HG02970 (cell line): ENCODE measurements at regions not wholly inside any gene's neighbourhood (a gene's known extent, or its start where the extent isn't known, plus 50 kb on each side); places are given as distances from the start of the nearest gene placed in this dataset.
"Not testable (repeated sequence)": the region's sequence is repeated elsewhere in the genome, so short reads cannot be mapped to it uniquely, and the experiment has no call there.

ENCODE experiments used
- ATAC-seq: cut with Tn5 transposase; IDR thresholded peaks from one replicate; pipeline ENCODE4 v1.9.1; 2021; ENCODE audit warnings: mild to moderate bottlenecking, moderate library complexity, moderate number of reproducible peaks; ENCODE audit not compliant: unreplicated experiment, low FRiP score

DNA sequence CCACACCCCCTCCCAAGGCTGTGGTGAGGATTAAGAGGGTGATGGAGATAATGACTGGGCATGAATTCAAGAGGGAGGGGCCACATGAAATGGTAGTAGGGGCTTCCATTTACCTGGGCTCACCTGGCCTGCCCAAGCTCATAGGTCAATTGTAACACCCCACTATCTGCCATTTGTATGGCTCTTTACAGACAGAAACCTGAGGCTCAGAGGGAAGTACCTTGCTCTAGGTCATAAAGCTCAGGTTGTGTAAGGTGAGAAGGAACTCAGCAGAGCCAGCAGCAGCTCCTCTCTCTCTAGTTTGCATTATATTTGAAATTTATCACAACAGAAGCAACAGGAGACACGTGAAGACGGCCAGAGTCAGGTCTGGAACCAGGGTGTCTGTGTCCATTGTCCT is 133.4 kb upstream of the ALDH1B1 start:
- no peak for ATAC-seq

DNA sequence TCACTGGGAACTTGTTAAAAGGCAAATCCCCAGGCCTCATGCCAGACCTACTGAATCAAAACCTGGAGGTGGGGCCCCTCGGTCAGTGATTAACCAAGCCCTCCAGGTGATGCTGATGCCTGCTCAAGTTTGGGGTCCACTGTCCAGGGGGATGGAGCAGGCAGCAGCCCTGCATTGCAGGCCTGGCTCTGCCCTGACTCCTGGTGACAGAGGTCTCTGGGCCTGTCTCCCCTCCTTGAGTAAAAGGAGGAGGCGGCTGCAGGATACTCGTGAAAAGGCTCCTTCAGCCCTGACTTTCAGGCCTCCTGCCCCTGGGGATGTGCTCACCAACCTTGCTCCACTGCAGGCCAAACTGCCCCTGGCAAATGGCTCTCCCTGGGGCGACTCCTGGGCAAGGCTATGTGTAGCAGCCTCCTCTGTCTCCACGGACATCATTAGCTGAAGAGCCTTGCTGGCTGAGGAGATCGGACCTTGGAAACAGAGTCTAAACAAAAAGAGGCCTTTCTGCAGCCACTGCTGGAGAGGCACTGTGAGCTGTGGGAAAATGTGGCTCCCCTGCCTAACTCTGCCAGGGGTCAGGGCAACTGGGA is 134.8 kb upstream of the ALDH1B1 start:
- no peak for ATAC-seq

DNA sequence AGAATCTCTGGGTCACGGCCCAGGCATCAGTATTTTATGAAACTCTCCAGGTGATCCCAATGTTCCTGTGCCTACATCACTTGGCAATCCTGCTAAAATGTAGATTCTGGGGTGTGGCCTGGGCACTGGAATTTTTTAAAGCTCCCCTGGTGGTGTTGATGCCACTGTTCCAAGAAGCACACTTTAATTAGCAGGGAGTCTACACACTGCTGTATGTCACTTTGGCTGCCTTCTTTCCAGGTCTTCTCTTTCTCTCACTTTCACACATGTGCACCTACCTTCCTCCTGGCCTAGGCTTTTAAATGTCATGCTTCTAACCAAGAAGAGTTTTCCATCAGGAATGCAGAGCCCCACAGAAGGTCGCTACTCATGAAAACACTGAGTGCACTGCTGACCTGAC is 136.0 kb upstream of the ALDH1B1 start:
- ATAC-seq, result no peak

DNA sequence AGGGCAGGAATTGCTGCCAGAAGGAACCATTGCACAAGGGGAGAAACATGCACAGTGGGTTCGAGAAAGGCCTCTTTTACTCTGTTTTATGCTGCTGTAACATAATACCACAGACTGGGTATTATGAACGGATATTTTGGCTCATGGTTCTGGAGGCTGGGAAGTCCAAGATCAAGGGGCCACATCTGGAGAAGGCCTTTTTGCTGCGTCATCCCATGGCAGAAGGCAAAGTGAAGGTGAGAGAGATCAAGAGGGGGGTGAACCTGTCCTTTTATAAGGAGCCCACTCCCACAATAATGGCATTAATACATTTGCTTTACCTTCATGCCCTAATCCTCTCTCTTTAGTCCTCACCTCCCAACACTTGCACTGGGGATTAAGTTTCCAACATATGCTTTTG is 136.9 kb upstream of the ALDH1B1 start:
- no peak for ATAC-seq

DNA sequence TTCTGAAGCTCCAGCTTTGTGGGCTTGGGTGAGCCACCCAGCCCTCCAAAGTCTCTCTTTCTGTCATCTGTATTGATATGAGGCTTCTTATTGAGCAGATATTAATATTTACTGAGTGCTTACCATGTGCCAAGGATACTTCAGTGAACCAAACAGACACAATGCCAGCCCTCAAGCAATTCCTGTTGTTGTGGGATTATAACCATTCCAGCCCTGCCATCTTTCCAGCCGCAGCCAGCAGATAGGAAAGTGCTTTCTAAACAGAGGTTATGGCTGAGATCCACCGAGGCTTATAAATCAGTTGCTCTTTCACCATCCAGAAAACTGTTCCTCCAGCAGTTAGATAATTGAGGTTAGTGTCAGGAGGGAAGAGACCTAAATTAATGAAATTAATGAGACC is 137.7 kb upstream of the ALDH1B1 start:
- no peak for ATAC-seq

DNA sequence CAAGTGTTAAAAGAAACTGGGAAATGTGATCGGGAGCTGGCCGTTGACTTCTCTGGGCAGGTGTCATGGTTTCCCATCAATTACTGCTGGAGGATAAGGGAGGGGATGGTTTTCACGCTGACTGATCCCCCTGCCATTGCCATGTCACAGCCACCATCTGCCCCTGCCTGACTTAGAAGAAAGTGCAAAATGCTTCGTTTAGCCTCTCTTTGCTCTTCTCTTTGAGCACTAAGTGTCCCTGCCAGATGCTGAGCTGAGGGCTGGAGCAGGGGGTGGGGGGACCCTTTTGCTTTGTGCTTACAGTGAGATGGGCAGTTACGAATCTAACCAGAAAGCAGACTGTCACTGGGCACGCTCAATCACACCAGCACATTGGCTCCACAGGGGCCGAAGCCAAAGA is 138.4 kb upstream of the ALDH1B1 start:
- no peak for ATAC-seq

DNA sequence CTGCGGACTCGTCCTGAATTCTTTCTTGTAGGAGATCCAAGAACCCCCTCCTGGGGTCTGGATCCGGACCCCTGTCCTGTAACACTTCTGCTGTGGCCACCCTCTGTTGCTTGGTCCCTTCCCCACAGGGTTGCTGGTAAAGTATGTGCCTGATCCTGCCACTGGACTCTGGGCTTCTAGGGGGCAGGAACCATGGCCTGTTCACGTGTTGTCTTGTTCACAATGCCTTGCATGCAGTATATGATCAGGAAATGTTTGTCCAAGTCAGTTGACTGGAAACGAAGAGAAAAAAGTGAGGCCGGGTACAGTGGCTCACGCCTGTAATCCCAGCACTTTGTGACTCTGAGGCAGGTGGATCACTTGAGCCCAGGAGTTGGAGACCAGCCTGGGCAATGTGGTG is 139.3 kb upstream of the ALDH1B1 start:
- no peak for ATAC-seq

DNA sequence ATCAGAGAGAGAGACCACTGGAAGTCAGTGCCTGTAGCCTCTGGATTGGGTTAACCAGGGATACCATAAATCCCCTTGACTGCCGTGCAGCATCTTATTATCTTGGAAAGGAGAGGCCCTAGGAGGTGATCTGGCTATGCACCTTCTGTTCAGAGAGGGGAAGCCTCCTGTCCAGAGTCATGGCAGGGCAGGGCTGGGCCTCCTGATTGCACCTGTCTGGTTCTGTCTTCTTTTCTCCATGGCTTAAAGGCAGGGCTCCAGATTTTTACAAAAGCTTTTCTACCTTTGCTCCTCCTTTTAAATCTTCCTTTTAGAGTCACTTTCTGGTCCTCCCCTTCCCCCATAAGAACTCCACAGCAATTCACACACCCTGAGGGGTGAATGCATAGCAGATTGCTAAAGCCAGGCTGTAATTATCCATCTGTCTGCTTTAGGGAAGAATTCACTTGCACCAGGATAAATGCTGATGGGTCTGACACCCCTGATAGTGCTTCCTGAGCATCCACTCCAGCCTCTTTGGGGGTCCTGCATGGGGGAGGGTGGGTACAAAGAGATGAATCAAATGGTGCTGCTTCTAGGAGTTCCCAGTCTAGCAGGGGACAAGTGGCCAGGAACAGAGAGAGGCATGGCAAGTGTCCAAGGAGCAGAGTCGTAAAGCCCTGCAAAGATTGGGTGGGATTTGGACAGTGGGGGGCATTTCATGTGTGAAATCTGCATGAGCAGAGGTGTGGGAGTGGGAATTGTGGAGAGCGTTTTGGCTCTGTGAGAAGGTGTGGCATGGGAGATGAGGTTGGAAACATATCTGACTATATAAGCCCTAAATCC is 141.3 kb upstream of the ALDH1B1 start:
- no peak for ATAC-seq

DNA sequence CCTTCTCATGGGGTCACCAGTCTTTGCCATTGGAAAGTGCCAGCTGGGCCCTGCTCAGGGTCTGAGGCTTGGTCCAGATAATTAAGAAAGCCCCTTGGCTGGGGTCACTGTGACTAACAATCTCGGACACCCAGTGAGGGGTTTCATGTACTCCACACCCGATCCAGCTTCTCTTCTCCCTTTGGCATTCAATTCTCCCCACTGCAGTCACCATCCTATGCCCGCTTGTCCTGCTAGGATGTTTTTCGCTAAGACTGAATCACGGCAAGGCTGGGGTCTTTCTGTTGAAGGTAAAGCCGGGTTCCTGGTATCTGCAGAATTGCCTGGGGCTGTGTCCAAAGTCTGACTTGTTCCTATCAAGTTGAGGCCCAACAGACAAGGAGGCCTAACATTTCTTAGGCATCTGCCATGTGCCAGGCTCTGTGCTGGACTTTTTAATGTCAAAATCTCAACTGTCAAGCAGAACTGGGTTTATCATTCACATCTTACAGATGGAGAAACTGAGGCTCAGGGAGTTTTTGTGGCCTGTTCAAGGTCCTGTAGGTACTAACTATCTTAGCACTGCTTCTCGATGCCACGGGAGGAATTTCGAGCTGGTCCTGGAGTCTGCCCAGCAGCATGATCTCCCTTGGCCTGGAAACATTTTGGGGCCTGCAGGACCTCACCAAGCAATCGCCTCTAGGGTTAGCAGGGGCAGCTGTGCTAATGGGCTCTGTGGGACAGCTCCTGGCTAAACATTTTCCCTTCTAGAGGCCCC is 142.0 kb upstream of the ALDH1B1 start:
- ATAC-seq, result no peak

DNA sequence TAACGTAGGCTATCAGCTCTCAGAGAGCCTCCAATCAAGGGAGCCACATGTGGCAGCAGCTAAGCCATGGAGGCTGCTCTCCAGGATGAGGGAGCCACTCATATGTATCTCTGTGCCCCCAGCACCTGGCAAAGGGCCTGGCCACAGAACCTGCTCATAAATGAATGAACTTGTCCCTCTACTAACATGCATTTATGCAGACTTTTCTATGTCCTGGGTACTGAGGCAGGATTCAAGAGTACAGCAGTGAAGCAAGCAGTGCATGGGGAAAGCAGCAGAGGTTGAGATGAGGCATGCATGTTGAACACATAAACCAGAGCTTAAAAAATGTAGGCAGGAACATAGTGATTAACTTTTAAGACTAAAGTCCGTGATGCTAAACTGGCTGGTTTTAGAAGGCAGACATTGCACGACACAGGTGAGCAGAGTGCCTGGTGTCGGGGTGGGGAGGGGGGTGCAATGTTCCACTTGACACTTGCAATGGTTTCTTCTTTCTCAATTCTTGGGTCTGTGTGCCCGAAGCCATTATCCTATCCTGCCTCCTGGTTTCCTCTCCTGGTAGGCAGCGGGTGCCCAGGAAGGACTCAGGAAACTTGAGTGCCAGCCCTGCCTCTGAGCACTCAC is 142.8 kb upstream of the ALDH1B1 start:
- no peak for ATAC-seq

DNA sequence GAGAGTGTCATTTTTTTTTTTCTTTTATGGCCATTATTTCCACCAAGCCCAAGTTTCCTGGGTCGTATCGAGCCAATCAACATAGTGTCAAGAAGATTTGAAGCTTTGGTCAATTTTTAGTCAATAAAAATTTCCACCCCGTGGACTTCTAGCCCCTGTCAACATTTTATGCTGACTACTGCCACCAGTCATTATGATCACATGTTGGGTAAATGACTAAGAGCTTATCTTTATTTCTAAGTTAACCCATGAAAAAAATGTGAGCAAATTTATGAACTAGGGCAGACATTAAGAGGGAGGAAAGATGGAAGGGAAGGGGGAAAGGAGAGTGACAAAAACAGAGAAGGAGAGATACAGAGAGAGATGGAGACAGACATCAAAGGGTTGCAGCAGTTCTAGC is 143.5 kb upstream of the ALDH1B1 start:
- ATAC-seq, result no peak

DNA sequence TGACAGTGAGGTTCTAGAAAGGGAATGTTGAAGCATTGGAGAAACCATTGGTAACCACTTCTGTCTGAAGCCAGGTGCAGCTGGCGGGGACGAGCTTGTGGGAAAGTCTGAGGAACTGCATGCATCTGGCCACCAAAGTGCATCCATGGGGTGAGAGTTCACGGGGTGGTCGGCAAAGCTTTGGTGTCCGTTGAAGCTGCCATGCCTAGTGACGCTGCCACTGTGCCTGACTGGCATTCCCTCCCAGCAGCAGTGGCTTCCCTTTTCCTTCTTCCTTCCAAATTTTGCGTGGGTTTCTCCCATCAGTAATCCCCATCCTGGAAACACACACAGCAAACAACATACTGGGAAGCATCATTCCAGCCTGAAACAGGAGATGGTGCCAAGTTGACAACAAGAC is 145.7 kb upstream of the ALDH1B1 start:
- ATAC-seq, result no peak

DNA sequence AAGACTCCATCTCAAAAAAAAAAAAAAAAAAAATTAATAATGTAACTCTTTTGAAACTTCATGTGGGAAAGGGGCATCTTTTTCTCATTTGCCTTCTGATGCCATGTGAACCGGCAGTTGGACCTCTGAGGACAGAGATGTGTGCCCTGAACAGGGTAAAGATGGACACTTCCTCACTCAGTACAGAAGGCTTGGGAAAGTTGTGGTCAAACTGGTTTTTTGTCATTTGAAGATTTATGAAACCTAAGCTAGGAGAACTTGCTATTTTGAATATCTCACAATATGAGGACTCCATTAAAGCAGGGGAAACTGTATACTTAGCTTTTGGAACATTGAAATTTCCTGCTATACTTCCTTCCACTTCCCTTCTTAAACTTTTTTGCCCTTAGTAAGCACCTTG is 147.5 kb upstream of the ALDH1B1 start:
- ATAC-seq, result no peak

DNA sequence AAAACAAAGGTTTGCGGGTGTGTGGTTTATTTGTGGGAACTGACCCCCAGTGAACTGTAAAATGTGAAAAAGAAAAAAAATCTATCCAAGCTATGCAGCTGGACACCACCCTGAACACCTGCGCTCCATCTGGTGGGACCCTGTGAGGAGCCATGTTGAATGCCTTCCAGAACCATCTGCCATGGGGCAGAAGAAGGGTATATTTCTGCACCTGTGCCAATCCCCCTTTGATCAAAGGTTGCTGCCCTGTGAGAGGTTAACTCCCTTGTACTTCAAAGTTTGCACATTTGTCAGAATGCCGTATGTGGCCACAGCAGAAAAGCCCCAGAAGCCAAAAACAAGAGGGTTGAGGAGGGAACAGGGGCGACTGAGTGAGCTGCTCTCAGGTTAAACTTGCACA is 148.5 kb upstream of the ALDH1B1 start:
- ATAC-seq, result no peak

DNA sequence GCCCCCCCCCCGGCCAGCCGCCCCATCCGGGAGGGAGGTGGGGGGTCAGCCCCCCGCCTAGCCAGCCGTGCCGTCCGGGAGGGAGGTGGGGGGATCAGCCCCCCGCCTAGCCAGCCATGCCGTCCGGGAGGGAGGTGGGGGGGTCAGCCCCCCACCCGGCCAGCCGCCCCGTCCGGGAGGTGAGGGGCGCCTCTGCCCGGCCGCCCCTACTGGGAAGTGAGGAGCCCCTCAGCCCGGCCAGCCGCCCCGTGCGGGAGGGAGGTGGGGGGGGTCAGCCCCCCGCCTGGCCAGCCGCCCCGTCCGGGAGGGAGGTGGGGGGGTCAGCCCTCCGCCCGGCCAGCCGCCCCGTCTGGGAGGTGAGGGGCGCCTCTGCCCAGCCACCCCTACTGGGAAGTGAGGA is 150.4 kb upstream of the ALDH1B1 start:
- not testable (repeated sequence) for ATAC-seq

DNA sequence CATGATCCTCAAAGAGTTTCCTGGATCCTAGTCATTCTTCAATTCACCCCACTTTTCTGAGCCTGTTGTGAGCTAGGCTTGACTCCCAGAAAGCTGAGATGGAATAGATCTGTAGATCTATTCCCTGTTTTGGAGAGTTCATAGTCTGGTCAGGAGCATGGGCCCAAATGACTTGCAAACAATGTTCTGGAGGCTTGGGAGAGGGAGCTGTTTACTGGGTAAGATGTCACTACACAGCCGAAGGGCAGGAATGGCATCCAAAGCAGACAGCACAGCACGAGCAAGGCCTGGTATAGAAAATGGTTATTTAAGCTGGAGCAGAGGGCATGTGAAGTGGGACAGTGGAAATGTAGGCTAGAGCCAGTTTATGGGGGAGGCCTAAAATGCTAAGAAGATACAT is 152.5 kb upstream of the ALDH1B1 start:
- no peak for ATAC-seq

DNA sequence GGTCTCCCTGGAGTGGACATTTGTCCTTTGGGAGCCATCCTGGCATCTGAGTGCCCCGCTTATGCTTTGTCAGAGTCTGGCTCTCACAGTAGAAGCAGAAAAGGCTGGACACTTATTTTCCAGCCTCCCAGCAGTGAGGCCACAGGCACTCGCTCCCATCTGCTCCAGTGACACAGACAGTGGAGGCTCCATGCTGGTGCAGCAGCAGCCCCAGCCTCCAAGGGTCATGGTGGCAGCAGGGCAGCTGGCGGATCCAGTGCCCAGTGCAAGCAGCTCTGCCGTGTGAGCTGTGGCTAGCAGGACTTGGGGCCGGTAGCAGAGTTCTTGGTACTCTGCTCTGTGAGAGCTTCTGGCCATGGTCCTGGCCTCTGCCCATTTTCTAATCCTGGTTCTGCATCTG is 157.3 kb upstream of the ALDH1B1 start:
- ATAC-seq, result no peak

DNA sequence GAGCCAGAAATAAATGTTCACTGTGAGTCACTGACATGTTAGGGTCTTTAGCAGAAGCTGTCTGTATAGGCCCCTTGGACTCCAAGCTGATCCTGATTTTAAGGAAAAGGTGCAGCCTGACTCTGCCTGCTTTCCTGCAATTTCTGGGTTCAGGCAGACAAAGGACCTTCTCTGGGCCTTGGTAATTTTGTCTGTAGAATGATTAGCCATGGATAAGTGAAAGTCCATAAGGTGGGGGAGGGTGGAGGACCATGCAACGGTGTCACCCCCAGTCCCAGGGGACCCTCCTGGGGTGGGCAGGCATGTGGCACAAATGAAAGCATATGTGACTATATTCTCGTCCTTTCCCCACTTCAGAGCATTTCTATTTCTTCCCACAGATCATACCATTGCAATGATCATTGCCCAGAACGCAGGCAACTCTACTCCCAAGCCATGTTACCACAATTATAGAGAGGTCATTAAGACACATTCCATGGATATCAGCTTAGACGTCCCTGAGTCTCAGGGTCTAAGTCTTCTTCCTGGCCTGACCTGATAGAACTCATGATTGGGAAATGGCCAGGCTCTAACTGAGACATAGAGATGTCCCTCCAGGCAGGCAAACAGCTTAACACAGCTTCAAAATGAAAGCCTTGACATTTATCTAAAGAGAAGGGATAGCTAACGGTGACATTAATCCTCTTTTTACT is 157.9 kb upstream of the ALDH1B1 start:
- no peak for ATAC-seq

DNA sequence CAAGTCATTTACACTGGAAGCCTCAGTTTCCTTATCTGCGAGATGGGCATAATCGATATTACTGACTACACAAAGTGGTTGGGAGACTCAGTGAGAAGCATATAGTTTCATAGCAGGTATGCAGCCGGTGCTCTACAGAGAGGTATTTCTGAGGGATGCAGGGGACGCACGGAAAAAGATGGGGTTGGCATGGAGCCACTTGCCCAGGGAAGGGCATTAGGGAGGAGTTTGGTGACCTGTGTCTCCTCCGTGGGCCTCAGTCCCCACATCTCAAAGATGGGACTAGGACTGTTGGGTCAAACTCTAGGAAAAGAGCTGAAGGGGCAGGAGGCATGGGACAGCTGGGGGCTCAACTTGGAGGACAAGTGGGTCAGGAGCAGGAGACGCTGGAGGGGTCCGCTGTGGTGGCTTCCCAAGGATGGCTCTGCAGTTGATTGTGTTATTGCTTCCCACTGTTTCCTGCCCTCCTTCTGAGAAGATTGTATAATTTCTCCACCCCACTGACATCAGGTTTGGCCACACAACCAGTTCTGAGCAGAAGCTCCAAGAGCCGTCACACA is 158.6 kb upstream of the ALDH1B1 start:
- no peak for ATAC-seq

DNA sequence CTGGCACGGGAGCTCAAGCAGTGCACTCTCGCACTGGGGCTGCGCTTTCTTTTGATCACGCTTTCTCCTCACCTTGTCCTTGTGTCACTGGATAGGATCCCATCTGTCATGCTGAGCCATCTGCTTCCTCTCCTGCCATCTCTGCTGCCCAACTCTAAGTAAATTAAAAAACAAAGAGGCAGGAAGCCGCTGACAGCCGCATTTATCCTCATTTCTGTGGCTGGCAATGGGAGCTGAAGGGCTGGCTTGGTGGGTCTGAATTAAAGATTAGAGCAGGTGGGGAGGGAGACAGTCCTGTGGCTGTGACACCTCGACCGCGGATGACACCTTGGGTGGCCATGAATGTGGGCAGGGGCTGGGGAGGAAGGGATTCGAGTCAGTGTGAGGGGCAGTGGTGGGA is 159.2 kb upstream of the ALDH1B1 start:
- no peak for ATAC-seq
